ENCODE measurements at regions not wholly inside any gene's neighbourhood (a gene's known extent, or its start where the extent isn't known, plus 50 kb on each side); places are given as distances from the start of the nearest gene placed in this dataset.

GRCh38 chr7:94244760-94245159 is 149.9 kb upstream of the COL1A2 start:
- Histone ChIP-seq H3K9me3 (no peaks in the 10 kb centered on the region), H3K27me3 (no peaks in the 10 kb centered on the region), H3K27ac (no peak overlapping the region), H3K36me3 (no peaks in the 10 kb centered on the region), H3K4me3 (ENCODE audit: low read depth in 1 of 2, low read length in 1 of 2) (no peak overlapping the region), H3K4me1 (ENCODE audit: control insufficient read depth in 1 of 2, insufficient read depth in 1 of 2, low read depth in 1 of 2, low read length in 1 of 2) (peaks cover 2 to 5% of the 10 kb centered on the region in 2 experiments)
- TF ChIP-seq CTCF (IDR thresholded peaks at IDR 0.05): no peak

- Histone ChIP-seq H3K4me1 (ENCODE audit: control insufficient read depth in 1 of 2, insufficient read depth in 1 of 2, low read depth in 1 of 2, low read length in 1 of 2) (no peaks in the 10 kb centered on the region), H3K27ac (no peak overlapping the region), H3K4me3 (ENCODE audit: low read depth in 1 of 2, low read length in 1 of 2) (no peak overlapping the region), H3K27me3 (no peaks in the 10 kb centered on the region), H3K9me3 (no peaks in the 10 kb centered on the region), H3K36me3 (no peaks in the 10 kb centered on the region)
- no peak for TF ChIP-seq CTCF (IDR thresholded peaks at IDR 0.05)
These were observed 149.2 kb upstream of the COL1A2 start for GRCh38 chr7:94245500-94245899.

- Histone ChIP-seq H3K4me1 (ENCODE audit: control insufficient read depth in 1 of 2, insufficient read depth in 1 of 2, low read depth in 1 of 2, low read length in 1 of 2) (no peaks in the 10 kb centered on the region), H3K27me3 (no peaks in the 10 kb centered on the region), H3K27ac (no peak overlapping the region), H3K36me3 (no peaks in the 10 kb centered on the region), H3K4me3 (ENCODE audit: low read depth in 1 of 2, low read length in 1 of 2) (no peak overlapping the region), H3K9me3 (no peaks in the 10 kb centered on the region)
- TF ChIP-seq CTCF (IDR thresholded peaks at IDR 0.05): no peak
These were observed 146.7 kb upstream of the COL1A2 start for GRCh38 chr7:94247970-94248369.

GRCh38 chr7:94249631-94250030 is 145.1 kb upstream of the COL1A2 start:
- Histone ChIP-seq H3K9me3 (no peaks in the 10 kb centered on the region), H3K27ac (no peak overlapping the region), H3K4me1 (ENCODE audit: control insufficient read depth in 1 of 2, insufficient read depth in 1 of 2, low read depth in 1 of 2, low read length in 1 of 2) (no peaks in the 10 kb centered on the region), H3K27me3 (no peaks in the 10 kb centered on the region), H3K36me3 (no peaks in the 10 kb centered on the region), H3K4me3 (ENCODE audit: low read depth in 1 of 2, low read length in 1 of 2) (no peak overlapping the region)
- TF ChIP-seq CTCF (IDR thresholded peaks at IDR 0.05): no peak

- Histone ChIP-seq H3K4me3 (ENCODE audit: low read depth in 1 of 2, low read length in 1 of 2) (no peak overlapping the region), H3K27ac (no peak overlapping the region), H3K4me1 (ENCODE audit: control insufficient read depth in 1 of 2, insufficient read depth in 1 of 2, low read depth in 1 of 2, low read length in 1 of 2) (no peaks in the 10 kb centered on the region), H3K9me3 (no peaks in the 10 kb centered on the region), H3K27me3 (no peaks in the 10 kb centered on the region), H3K36me3 (no peaks in the 10 kb centered on the region)
- TF ChIP-seq CTCF (IDR thresholded peaks at IDR 0.05): no peak
These were observed 144.6 kb upstream of the COL1A2 start for GRCh38 chr7:94250124-94250523.

- Histone ChIP-seq H3K4me3 (ENCODE audit: low read depth in 1 of 2, low read length in 1 of 2) (no peak overlapping the region), H3K27me3 (no peaks in the 10 kb centered on the region)
- TF ChIP-seq CTCF (IDR thresholded peaks at IDR 0.05): no peak
These were observed 143.7 kb upstream of the COL1A2 start for GRCh38 chr7:94250987-94251386.

More at GRCh38 chr7:94250987-94251386, 143.7 kb upstream of the COL1A2 start:
- Histone ChIP-seq H3K36me3 (no peaks in the 10 kb centered on the region), H3K27ac (no peak overlapping the region), H3K4me1 (ENCODE audit: control insufficient read depth in 1 of 2, insufficient read depth in 1 of 2, low read depth in 1 of 2, low read length in 1 of 2) (no peaks in the 10 kb centered on the region), H3K9me3 (no peaks in the 10 kb centered on the region)

All from neutrophil (primary cell).